ENCODE measurements at regions not wholly inside any gene's neighbourhood (a gene's known extent, or its start where the extent isn't known, plus 50 kb on each side); places are given as distances from the start of the nearest gene placed in this dataset.
"Not testable (repeated sequence)": the region's sequence is repeated elsewhere in the genome, so short reads cannot be mapped to it uniquely, and the experiment has no call there.

DNA sequence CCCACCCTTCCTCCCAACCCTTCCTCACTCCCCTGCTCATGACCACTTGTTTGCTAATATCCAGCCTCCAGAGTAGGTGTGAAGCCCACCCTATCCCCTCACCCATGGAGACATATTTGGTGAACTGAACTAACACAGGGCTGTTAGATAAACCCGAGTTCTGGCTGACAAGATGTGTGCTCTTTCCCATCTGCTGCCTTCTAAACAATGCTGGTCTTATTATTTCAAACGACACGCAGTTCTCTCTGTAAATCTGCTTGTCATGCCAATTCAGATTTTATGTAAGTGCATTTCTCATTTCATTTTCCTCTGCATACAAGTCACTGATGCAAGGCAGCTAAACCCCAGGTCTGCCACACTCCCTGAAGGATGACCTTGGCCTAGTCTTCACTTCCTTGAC is 343.0 kb upstream of the CDH5 start:
- Histone ChIP-seq H3K4me3 (no peak overlapping the region), H3K27ac (no peak overlapping the region), H3K4me1 (replicated peaks in 1 of 2) (no peaks in the 10 kb centered on the region)
- no peak for ATAC-seq (replicated peaks in 6 of 8)
- in situ Hi-C loops (cut with MboI; ENCODE audit: low pct_unique_long_range_greater_than_20kb in 2 of 9, low sequenced_read_pairs in 9 of 9, unreplicated experiment in 9 of 9): no loop called here
- WGBS, 10 experiments: 40 to 100% (median 83%) methylated on average over 1 to 3 of the region's 3 CpGs; no CpG with 5 or more reads in 2 of the 10 experiments

DNA sequence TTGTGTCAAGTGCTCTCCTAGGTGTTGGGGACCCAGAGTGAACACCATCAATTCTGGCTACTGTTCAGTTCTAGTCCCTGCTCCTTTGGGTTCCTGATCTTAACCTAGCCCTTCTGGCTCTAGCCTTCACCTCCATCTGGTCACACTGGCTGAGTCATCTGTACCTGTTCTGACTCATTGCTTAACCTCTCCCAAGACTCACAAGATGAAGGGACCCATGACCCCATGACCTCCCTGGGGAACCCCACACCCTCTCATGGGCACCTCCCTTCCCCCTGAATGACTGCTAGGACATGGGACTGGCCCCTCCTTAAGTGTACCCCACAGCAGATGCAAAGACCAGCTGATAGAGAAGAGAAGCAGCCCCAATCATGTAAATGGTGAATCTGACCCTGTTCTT is 345.8 kb upstream of the CDH5 start:
- Histone ChIP-seq H3K4me1 (replicated peaks in 1 of 2) (no peaks in the 10 kb centered on the region), H3K27ac (no peak overlapping the region), H3K4me3 (no peak overlapping the region)
- in situ Hi-C loops (cut with MboI; ENCODE audit: low pct_unique_long_range_greater_than_20kb in 2 of 9, low sequenced_read_pairs in 9 of 9, unreplicated experiment in 9 of 9): no loop called here
- peak in 1 of 8 experiments; percentile 90 for ATAC-seq (replicated peaks in 6 of 8)

DNA sequence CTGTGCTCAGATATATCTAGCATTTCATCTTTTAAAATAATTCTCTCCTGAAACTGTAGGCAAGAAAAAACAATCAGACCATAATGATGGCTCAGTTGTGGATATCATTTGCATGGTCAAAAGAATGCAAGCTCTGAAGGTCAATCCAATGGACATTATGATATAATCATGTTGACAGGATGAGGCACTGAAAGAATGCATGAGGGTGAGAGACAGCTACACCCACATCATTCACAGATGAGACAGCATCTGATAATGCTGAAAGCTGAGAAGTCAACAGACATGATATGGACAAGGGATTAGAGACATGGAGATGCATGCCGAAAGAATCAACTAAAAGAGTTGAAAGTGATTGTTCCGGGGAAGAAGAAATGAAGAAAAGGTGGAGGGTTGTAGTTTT is 346.4 kb upstream of the CDH5 start:
- in situ Hi-C loops (cut with MboI; ENCODE audit: low pct_unique_long_range_greater_than_20kb in 2 of 9, low sequenced_read_pairs in 9 of 9, unreplicated experiment in 9 of 9): no loop called here
- Histone ChIP-seq H3K4me1 (replicated peaks in 1 of 2) (no peaks in the 10 kb centered on the region), H3K4me3 (no peak overlapping the region), H3K27ac (no peak overlapping the region)
- peak in 2 of 8 experiments; percentile 86 to 95 for ATAC-seq (replicated peaks in 6 of 8)
- WGBS, 10 experiments: 45 to 92% (median 83%) methylated on average over 1 to 2 of the region's 2 CpGs; no CpG with 5 or more reads in 3 of the 10 experiments

DNA sequence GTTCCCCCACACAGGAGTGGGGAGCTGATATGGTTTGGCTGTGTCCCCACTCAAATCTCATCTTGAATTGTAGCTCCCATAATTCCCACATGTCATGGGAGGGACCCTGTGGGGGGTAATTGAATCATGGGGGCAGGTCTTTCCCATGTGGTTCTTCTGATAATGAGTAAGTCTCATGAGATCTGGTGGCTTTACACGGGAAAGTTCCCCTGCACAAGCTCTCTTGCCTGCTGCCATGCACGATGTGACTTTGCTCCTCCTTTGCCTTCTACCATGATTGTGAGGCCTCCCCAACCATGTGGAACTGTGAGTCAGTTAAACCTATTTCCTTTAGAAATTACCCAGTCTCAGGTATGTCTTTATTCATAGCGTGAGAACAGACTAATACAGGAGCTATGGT is 347.0 kb upstream of the CDH5 start:
- H3K27ac ChIP-seq; H3K4me3 ChIP-seq; in situ Hi-C loops (cut with MboI; ENCODE audit: low pct_unique_long_range_greater_than_20kb in 2 of 9, low sequenced_read_pairs in 9 of 9, unreplicated experiment in 9 of 9); H3K4me1 ChIP-seq (replicated peaks in 1 of 2); ATAC-seq (replicated peaks in 6 of 8): not testable (repeated sequence)
- 73 to 100% (median 90%) methylated on average over 1 to 3 of the region's 3 CpGs; no CpG with 5 or more reads in 1 of the 10 experiments for WGBS, 10 experiments

- ATAC-seq (replicated peaks in 6 of 8): peak in 1 of 8 experiments; percentile 34
- Histone ChIP-seq H3K4me3 (no peak overlapping the region), H3K27ac (no peak overlapping the region), H3K4me1 (replicated peaks in 1 of 2) (no peaks in the 10 kb centered on the region)
- WGBS, 10 experiments: 17 to 94% (median 68%) methylated on average over 2 of the region's 2 CpGs; no CpG with 5 or more reads in 7 of the 10 experiments
- in situ Hi-C loops (cut with MboI; ENCODE audit: low pct_unique_long_range_greater_than_20kb in 2 of 9, low sequenced_read_pairs in 9 of 9, unreplicated experiment in 9 of 9): no loop called here
Observed at GRCh38 chr16:66014221-66014620, 352.3 kb upstream of the CDH5 start.

GRCh38 chr16:66013486-66013885 is 353.0 kb upstream of the CDH5 start:
- Histone ChIP-seq H3K4me3 (no peak overlapping the region), H3K4me1 (replicated peaks in 1 of 2) (no peaks in the 10 kb centered on the region), H3K27ac (no peak overlapping the region)
- in situ Hi-C loops (cut with MboI; ENCODE audit: low pct_unique_long_range_greater_than_20kb in 2 of 9, low sequenced_read_pairs in 9 of 9, unreplicated experiment in 9 of 9): no loop called here
- peak in 2 of 8 experiments; percentile 84 to 93 for ATAC-seq (replicated peaks in 6 of 8)
- 0 to 100% (median 30%) methylated on average over 1 to 2 of the region's 2 CpGs; no CpG with 5 or more reads in 2 of the 10 experiments for WGBS, 10 experiments

- Histone ChIP-seq H3K4me1 (replicated peaks in 1 of 2) (peaks cover 0 to 3% of the 10 kb centered on the region in 2 donors), H3K4me3 (no peak overlapping the region), H3K27ac (no peak overlapping the region)
- no peak for ATAC-seq (replicated peaks in 6 of 8)
- 60 to 100% (median 94%) methylated on average over 1 to 4 of the region's 4 CpGs; no CpG with 5 or more reads in 4 of the 10 experiments for whole genome bisulfite sequencing, 10 experiments
- in situ Hi-C loops (cut with MboI; ENCODE audit: low pct_unique_long_range_greater_than_20kb in 2 of 9, low sequenced_read_pairs in 9 of 9, unreplicated experiment in 9 of 9): no loop called here
Observed at GRCh38 chr16:66008136-66008535, 358.4 kb upstream of the CDH5 start.

DNA sequence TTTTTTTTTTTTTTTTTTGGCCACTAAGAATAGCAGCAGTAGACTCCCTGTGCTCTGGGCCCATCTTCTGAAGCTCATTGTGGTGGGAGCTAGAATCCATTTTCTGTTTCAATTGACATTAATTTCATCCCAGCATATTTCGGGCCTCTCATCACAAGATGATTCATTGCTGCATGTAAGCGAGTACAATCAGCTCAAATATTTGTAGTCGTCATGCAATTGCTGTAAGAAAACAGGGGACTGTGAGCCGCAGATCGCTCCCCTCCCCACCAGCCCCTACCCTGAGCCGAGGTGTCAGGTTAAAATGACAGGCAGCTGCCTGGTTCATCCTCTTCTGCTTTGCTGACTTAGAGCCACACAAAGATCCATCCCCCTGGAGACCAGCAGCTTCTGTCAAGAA is 358.8 kb upstream of the CDH5 start:
- 11 to 72% (median 54%) methylated on average over 3 to 6 of the region's 6 CpGs; no CpG with 5 or more reads in 3 of the 10 experiments for WGBS, 10 experiments
- peak in 6 of 8 experiments; percentile 53 to 70 (median 55) for ATAC-seq (replicated peaks in 6 of 8)
- in situ Hi-C loops (cut with MboI; ENCODE audit: low pct_unique_long_range_greater_than_20kb in 2 of 9, low sequenced_read_pairs in 9 of 9, unreplicated experiment in 9 of 9): no loop called here

DNA sequence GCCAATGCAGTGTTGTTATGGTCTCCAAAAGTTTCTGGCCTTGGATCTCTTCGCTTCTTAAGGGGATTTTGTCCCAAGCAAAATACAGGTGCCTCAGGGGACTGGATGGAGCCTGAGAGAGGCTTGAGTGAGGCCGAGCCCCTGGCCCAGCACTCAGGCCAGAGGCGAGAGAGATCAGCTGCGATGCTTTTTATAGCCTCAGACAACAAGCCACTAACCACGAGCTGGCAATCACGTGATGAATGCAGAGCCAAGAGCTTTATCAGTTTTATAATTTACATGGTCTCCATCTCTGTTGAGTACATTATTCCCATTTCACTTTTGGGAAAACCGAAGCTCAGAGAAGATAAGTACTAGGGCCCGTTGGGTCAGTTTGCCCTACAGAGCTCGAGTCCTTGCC is 360.0 kb upstream of the CDH5 start:
- no peak for ATAC-seq (replicated peaks in 6 of 8)
- Histone ChIP-seq H3K27ac (no peak overlapping the region), H3K4me1 (replicated peaks in 1 of 2) (peaks cover 0 to 3% of the 10 kb centered on the region in 2 donors), H3K4me3 (no peak overlapping the region)
- 50 to 100% (median 100%) methylated on average over 1 to 3 of the region's 9 CpGs; no CpG with 5 or more reads in 2 of the 10 experiments for WGBS, 10 experiments
- in situ Hi-C loops (cut with MboI; ENCODE audit: low pct_unique_long_range_greater_than_20kb in 2 of 9, low sequenced_read_pairs in 9 of 9, unreplicated experiment in 9 of 9): no loop called here

More for the DNA sequence above, 358.8 kb upstream of the CDH5 start:
- Histone ChIP-seq H3K27ac (no peak overlapping the region), H3K4me1 (replicated peaks in 1 of 2) (peaks cover 0 to 3% of the 10 kb centered on the region in 2 donors), H3K4me3 (no peak overlapping the region)

GRCh38 chr16:66004699-66005098 is 361.8 kb upstream of the CDH5 start:
- Histone ChIP-seq H3K27ac (no peak overlapping the region), H3K4me1 (replicated peaks in 1 of 2) (peaks cover 0 to 3% of the 10 kb centered on the region in 2 donors), H3K4me3 (no peak overlapping the region)
- WGBS, 10 experiments: 45 to 94% (median 59%) methylated on average over 2 to 3 of the region's 3 CpGs; no CpG with 5 or more reads in 1 of the 10 experiments
- ATAC-seq (replicated peaks in 6 of 8): peak in 2 of 8 experiments; percentile 19 to 83
- in situ Hi-C loops (cut with MboI; ENCODE audit: low pct_unique_long_range_greater_than_20kb in 2 of 9, low sequenced_read_pairs in 9 of 9, unreplicated experiment in 9 of 9): no loop called here

- Histone ChIP-seq H3K4me1 (replicated peaks in 1 of 2) (peaks cover 0 to 3% of the 10 kb centered on the region in 2 donors), H3K4me3 (no peak overlapping the region), H3K27ac (no peak overlapping the region)
- no peak for ATAC-seq (replicated peaks in 6 of 8)
- in situ Hi-C loops (cut with MboI; ENCODE audit: low pct_unique_long_range_greater_than_20kb in 2 of 9, low sequenced_read_pairs in 9 of 9, unreplicated experiment in 9 of 9): no loop called here
- WGBS, 10 experiments: 13 to 100% (median 66%) methylated on average over 1 to 2 of the region's 2 CpGs; no CpG with 5 or more reads in 2 of the 10 experiments
Observed at GRCh38 chr16:66003201-66003600, 363.3 kb upstream of the CDH5 start.

GRCh38 chr16:66002601-66003000 is 363.9 kb upstream of the CDH5 start:
- in situ Hi-C loops (cut with MboI; ENCODE audit: low pct_unique_long_range_greater_than_20kb in 2 of 9, low sequenced_read_pairs in 9 of 9, unreplicated experiment in 9 of 9): no loop called here

DNA sequence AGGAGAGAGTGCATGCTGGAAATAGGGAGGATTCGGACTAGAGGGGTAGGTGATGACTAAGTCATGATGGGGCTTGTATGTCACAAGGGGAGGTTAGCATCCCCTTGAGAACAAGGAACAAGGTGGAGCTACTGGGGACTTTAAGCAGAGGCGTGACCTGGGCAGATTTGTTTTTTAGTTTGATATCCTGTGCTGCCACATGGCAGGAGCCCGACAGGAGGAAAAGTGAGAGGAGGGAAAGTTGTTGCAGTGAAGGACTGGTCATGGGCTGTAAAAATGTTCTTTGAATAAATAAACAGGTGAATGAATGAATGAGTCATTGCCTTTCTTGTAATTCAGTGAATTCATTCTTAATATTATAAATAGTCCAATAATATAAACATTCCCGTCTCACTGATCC is 365.1 kb upstream of the CDH5 start:
- in situ Hi-C loops (cut with MboI; ENCODE audit: low pct_unique_long_range_greater_than_20kb in 2 of 9, low sequenced_read_pairs in 9 of 9, unreplicated experiment in 9 of 9): no loop called here
- no peak for ATAC-seq (replicated peaks in 6 of 8)
- WGBS, 10 experiments: 29 to 100% (median 81%) methylated on average over 1 to 4 of the region's 4 CpGs
- Histone ChIP-seq H3K4me1 (replicated peaks in 1 of 2) (no peaks in the 10 kb centered on the region), H3K27ac (no peak overlapping the region), H3K4me3 (no peak overlapping the region)

More at GRCh38 chr16:66002601-66003000, 363.9 kb upstream of the CDH5 start:
- Histone ChIP-seq H3K27ac (no peak overlapping the region), H3K4me1 (replicated peaks in 1 of 2) (no peaks in the 10 kb centered on the region), H3K4me3 (no peak overlapping the region)
- ATAC-seq (replicated peaks in 6 of 8): no peak
- WGBS, 10 experiments: 25 to 87% (median 63%) methylated on average over 3 to 6 of the region's 7 CpGs; no CpG with 5 or more reads in 2 of the 10 experiments

DNA sequence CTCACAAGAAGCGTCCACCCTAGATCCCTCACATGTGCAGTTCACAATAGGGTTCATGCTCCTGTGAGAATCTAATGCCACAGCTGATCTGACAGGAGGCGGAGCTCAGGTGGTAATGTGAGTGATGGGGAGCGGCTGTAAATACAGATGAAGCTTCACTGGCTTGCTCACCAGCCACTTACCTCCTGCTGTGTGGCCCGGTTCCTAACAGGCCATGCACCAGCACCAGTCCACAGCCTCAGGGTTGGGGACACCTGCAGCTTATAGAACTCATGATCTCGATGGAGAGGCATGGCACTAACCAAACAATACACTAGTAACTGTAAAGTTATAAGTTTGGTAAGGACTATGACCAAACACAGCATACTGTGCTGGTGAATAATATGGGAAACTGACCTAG is 368.0 kb upstream of the CDH5 start:
- ATAC-seq (replicated peaks in 6 of 8): no peak
- in situ Hi-C loops (cut with MboI; ENCODE audit: low pct_unique_long_range_greater_than_20kb in 2 of 9, low sequenced_read_pairs in 9 of 9, unreplicated experiment in 9 of 9): no loop called here
- Histone ChIP-seq H3K27ac (no peak overlapping the region), H3K4me1 (replicated peaks in 1 of 2) (peaks cover 0 to 2% of the 10 kb centered on the region in 2 donors), H3K4me3 (no peak overlapping the region)
- 0 to 68% (median 21%) methylated on average over 1 to 3 of the region's 5 CpGs; no CpG with 5 or more reads in 3 of the 10 experiments for WGBS, 10 experiments
